Lower lobe of right lung (tissue), 2 donors: ENCODE measurements at regions not wholly inside any gene's neighbourhood (a gene's known extent, or its start where the extent isn't known, plus 50 kb on each side); places are given as distances from the start of the nearest gene placed in this dataset.

Source experiments
- ATAC-seq, 2 donors: fragments of 200-7000 bp; cut with Tn5 transposase; one replicate each; pipeline ENCODE4 v1.9.1; 2020 to 2022; ENCODE audit warnings: mild to moderate bottlenecking in 2 of 2, moderate library complexity in 2 of 2
- DNase-seq: peaks from one replicate; pipeline ENCODE4 v3.0.0-alpha.2; 2020
- H3K27ac ChIP-seq: fragments of 200-600 bp; one replicate; pipeline ENCODE4 v1.8.0; 2022
- H3K27me3 ChIP-seq: fragments of 200-600 bp; one replicate; pipeline ENCODE4 v1.8.0; 2022; ENCODE audit warnings: low read depth
- H3K36me3 ChIP-seq: fragments of 200-600 bp; one replicate; pipeline ENCODE4 v1.8.0; 2022; ENCODE audit warnings: mild to moderate bottlenecking
- H3K4me1 ChIP-seq: fragments of 200-600 bp; one replicate; pipeline ENCODE4 v1.8.0; 2022
- H3K4me3 ChIP-seq: fragments of 200-600 bp; one replicate; pipeline ENCODE4 v1.8.0; 2022; ENCODE audit warnings: mild to moderate bottlenecking
- H3K9me3 ChIP-seq: fragments of 200-600 bp; one replicate; pipeline ENCODE4 v1.8.0; 2022
- CTCF ChIP-seq: fragments of 200-600 bp; IDR thresholded peaks from one replicate; pipeline ENCODE4 v1.8.0; 2022; ENCODE audit warnings: antibody characterized with exemption, mild to moderate bottlenecking
- intact Hi-C: fragments of 100-400 bp; cut with DNase I; formaldehyde crosslinking; loops from one replicate; pipeline ENCODE4 v1.11.0; 2022
- donor health status: DM: no; HTN: yes; CAD: no; lungs with severe emphysema.

- DNase-seq (no peak), ATAC-seq (no peak)
- Histone ChIP-seq H3K9me3 (no peaks in the 10 kb centered on the region), H3K36me3 (no peaks in the 10 kb centered on the region), H3K4me1 (no peaks in the 10 kb centered on the region), H3K4me3 (no peak overlapping the region), H3K27me3 (no peaks in the 10 kb centered on the region), H3K27ac (no peak overlapping the region)
- intact Hi-C loops = no loop called here
- no peak for TF ChIP-seq CTCF
These were observed 1148.5 kb downstream of the PLA2G4A start for GRCh38 chr1:187977298-187977697.

DNA sequence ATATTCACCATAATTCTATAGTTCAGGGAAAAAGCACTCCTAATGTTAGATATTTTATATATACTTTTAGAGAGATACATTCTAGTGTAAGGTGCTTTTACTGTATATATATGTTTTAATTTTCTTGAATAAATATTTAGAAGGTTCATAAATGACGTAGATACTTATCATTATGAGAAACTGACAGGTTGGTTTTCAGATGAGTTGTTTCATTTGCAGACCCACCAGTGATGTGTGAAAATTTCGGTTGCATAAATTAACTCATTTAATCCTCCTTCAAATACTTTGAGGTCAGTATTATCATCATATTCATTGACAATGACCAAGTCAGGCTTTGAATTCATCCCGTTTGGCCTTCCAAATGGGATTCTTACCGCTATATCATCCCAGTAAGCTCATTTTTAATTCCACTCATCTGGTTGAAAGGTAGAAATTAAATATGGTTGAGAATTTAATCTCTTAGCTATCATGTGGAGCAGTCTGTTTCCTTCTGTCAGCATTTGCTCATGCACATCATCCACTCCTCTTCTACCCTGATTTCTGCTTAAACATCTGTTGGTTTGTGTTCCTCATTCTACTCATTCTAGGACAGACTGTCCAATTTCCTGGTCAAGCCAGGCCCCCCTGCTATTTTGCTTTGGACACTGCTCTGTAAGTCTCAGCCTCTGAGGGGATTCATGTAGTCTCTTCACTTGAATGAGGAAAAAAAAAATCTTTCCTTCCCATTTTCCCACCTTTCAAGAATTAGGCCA is 1156.6 kb downstream of the PLA2G4A start:
- intact Hi-C loops = no loop called here
- Histone ChIP-seq H3K4me1 (no peaks in the 10 kb centered on the region), H3K27me3 (no peaks in the 10 kb centered on the region), H3K27ac (no peak overlapping the region), H3K9me3 (no peaks in the 10 kb centered on the region), H3K4me3 (no peak overlapping the region), H3K36me3 (no peaks in the 10 kb centered on the region)
- no peak for TF ChIP-seq CTCF
- no peak for ATAC-seq
- no peak for DNase-seq

GRCh38 chr1:187985897-187986654 is 1157.3 kb downstream of the PLA2G4A start:
- Histone ChIP-seq H3K4me3 (no peak overlapping the region), H3K36me3 (no peaks in the 10 kb centered on the region), H3K27me3 (no peaks in the 10 kb centered on the region), H3K4me1 (no peaks in the 10 kb centered on the region), H3K27ac (no peak overlapping the region), H3K9me3 (no peaks in the 10 kb centered on the region)
- ATAC-seq (no peak), DNase-seq (no peak)
- intact Hi-C loops = no loop called here
- no peak for TF ChIP-seq CTCF

DNA sequence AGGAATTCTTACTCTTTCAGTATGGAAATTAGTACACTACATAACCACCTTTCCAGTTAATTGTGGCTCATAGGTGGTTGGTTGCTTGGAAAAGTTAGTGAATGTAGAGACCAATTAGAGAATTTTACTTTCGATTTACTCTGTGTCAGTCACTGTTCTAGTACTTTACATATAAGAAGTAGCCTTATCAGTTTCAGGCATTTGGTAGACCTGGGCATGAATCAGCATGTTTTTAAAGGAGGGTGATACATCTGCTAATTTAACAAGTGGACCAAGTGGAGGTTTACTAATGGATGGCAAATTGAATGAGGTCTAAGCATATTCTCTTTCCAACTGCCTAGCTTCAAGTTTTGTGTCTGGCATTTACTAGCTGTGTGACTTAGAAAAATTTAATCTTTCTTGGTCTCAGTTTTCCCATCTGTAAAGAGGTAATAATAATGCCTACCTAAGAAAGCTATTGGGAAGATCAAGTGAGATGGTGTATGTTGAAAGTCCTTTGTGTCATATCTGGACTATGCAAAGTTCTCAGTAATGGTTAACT is 1158.6 kb downstream of the PLA2G4A start:
- Histone ChIP-seq H3K36me3 (no peaks in the 10 kb centered on the region), H3K4me1 (no peaks in the 10 kb centered on the region), H3K27me3 (no peaks in the 10 kb centered on the region), H3K27ac (no peak overlapping the region), H3K9me3 (no peaks in the 10 kb centered on the region), H3K4me3 (no peak overlapping the region)
- DNase-seq = no peak
- ATAC-seq = no peak
- no peak for TF ChIP-seq CTCF
- intact Hi-C loops = no loop called here

GRCh38 chr1:187991944-187992343 is 1163.2 kb downstream of the PLA2G4A start:
- Histone ChIP-seq H3K27ac (no peak overlapping the region), H3K36me3 (no peaks in the 10 kb centered on the region), H3K4me3 (no peak overlapping the region), H3K4me1 (no peaks in the 10 kb centered on the region), H3K9me3 (no peaks in the 10 kb centered on the region), H3K27me3 (no peaks in the 10 kb centered on the region)
- no peak for DNase-seq
- no peak for ATAC-seq
- TF ChIP-seq CTCF = no peak
- intact Hi-C loops = no loop called here
